Mononuclear cell (primary cell): ENCODE measurements at regions not wholly inside any gene's neighbourhood (a gene's known extent, or its start where the extent isn't known, plus 50 kb on each side); places are given as distances from the start of the nearest gene placed in this dataset.

Experiments used
- H3K27me3 ChIP-seq: 2 replicates; pipeline ENCODE4 v1.6.0; 2011; ENCODE audit warnings: low read length, control low read depth; ENCODE audit not compliant: insufficient read depth
- H3K4me1 ChIP-seq: 2 replicates; pipeline ENCODE4 v1.5.1; 2011; ENCODE audit warnings: mild to moderate bottlenecking, low read length, control low read depth; ENCODE audit not compliant: insufficient read depth
- H3K4me3 ChIP-seq: 2 replicates; pipeline ENCODE4 v1.5.1; 2011; ENCODE audit warnings: mild to moderate bottlenecking, low read length, moderate library complexity
- H3K9me3 ChIP-seq: 2 replicates; pipeline ENCODE4 v1.5.1; 2011; ENCODE audit warnings: low read depth, mild to moderate bottlenecking, control low read depth, low read length

GRCh38 chr14:92259613-92260357 lies 63.2 kb upstream of the SLC24A4 start:
- Histone ChIP-seq H3K4me1 (peaks cover 66% of the 10 kb centered on the region), H3K4me3 (no peak overlapping the region), H3K9me3 (no peaks in the 10 kb centered on the region)

DNA sequence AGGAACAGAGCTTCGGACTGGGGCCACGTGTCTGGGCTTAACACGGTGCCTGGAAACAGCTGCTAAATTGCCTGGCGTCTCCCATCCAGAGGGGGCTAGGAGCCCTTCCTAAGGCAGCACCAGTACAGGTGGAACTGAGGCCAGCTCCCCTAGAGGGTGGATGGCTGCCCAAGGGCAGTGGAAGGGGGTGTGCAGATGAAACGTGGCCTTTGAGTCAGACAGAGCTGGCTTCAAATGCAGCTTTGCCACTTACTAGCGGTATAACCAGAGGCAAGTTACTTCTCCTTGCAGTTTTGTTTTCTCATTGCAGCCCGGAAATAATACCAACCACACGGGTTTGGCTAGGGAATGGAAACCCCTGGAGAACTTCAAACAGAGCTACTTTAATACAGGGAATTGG lies 59.3 kb upstream of the SLC24A4 start:
- Histone ChIP-seq H3K4me3 (no peak overlapping the region), H3K9me3 (no peaks in the 10 kb centered on the region), H3K27me3 (no peaks in the 10 kb centered on the region), H3K4me1 (peaks cover 57% of the 10 kb centered on the region)

More at GRCh38 chr14:92259613-92260357, 63.2 kb upstream of the SLC24A4 start:
- peaks cover 18% of the 10 kb centered on the region for H3K27me3 ChIP-seq

- peaks cover 52% of the 10 kb centered on the region for H3K4me1 ChIP-seq
- no peak overlapping the region for H3K4me3 ChIP-seq
- H3K9me3 ChIP-seq = no peaks in the 10 kb centered on the region
- no peaks in the 10 kb centered on the region for H3K27me3 ChIP-seq
These were observed 58.8 kb upstream of the SLC24A4 start for GRCh38 chr14:92264195-92264594.

- Histone ChIP-seq H3K4me3 (no peak overlapping the region), H3K27me3 (no peaks in the 10 kb centered on the region), H3K9me3 (no peaks in the 10 kb centered on the region), H3K4me1 (peaks cover 32% of the 10 kb centered on the region)
These were observed 56.7 kb upstream of the SLC24A4 start for GRCh38 chr14:92266216-92266615.
